GM12892 (cell line): ENCODE measurements at regions not wholly inside any gene's neighbourhood (a gene's known extent, or its start where the extent isn't known, plus 50 kb on each side); places are given as distances from the start of the nearest gene placed in this dataset.
"Not testable (repeated sequence)": the region's sequence is repeated elsewhere in the genome, so short reads cannot be mapped to it uniquely, and the experiment has no call there.

ENCODE experiments used
- POLR2A ChIP-seq: IDR thresholded peaks from 2 replicates; pipeline ENCODE4 v1.6.1; 2011; ENCODE audit warnings: low read depth, low read length, control low read depth
- POLR2AphosphoS5 ChIP-seq: IDR thresholded peaks from 2 replicates; pipeline ENCODE4 v1.6.1; 2011; ENCODE audit warnings: low read depth, low read length, control low read depth

DNA sequence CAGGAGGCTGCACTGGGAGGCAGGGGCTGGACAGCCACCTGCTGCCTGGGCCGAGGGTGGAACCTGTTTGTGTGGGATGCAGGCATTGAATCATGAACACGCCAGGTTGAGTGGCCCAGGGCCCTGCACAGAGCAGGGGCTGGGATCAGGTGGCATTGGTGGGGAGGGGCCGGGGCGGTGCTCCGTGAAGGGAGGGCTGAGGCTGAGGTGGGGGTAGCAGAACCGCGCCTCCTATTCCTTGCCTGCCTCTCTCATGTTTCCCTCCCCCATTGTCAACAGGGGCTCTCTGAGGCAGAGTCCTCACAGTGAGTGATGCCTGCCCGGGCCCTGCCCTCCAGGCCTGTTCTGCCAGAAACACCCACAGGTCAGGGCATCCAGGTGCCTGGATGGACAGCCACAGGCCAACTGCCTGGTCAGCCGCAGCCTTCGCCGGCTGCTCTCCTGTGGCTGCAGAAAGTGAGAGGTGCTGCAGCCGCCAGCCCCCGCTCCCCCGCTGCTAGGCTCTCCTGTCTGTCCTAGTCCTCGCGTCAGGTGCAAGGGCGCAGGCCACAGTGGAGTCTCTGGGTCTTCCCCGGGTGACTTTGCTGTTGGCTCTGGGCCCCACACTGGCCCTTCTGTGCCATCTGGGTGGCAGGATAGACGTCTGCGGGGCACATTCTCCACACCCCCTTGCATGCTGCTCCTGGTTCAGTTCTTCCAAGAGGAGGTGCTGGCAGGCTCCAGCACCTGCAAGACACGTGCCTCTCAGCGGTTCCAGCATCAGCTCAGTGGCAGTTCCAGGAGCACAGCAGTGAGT, 79.6 kb upstream of the GOLGA6L4 start:
- TF ChIP-seq POLR2AphosphoS5, POLR2A: not testable (repeated sequence)
